ENCODE measurements at regions not wholly inside any gene's neighbourhood (a gene's known extent, or its start where the extent isn't known, plus 50 kb on each side); places are given as distances from the start of the nearest gene placed in this dataset.

- Histone ChIP-seq H3K9me3 (ENCODE audit: insufficient read depth, low read depth, low read length) (no peaks in the 10 kb centered on the region), H3K36me3 (ENCODE audit: insufficient read depth, low read length) (no peaks in the 10 kb centered on the region), H3K4me3 (ENCODE audit: low read length, poor library complexity, severe bottlenecking) (no peak overlapping the region), H3K79me2 (ENCODE audit: insufficient read depth, low read length) (no peaks in the 10 kb centered on the region), H4K20me1 (ENCODE audit: insufficient read depth, low read length, poor library complexity, severe bottlenecking) (no peaks in the 10 kb centered on the region), H3K9me2 (replicated peaks; ENCODE audit: low read depth, low read length) (no peaks in the 10 kb centered on the region), H3K4me1 (ENCODE audit: insufficient read depth, low read length, poor library complexity, severe bottlenecking) (no peaks in the 10 kb centered on the region), H3K9ac (ENCODE audit: low read depth, low read length, poor library complexity, severe bottlenecking) (no peak overlapping the region), H3K4me2 (ENCODE audit: low read depth, low read length, poor library complexity, severe bottlenecking) (no peak overlapping the region), H3K27me3 (ENCODE audit: insufficient read depth, low read length, poor library complexity, severe bottlenecking) (no peaks in the 10 kb centered on the region), H3F3A (ENCODE audit: low read depth) (no peaks in the 10 kb centered on the region), H2AFZ (ENCODE audit: low read length) (no peak overlapping the region)
- TF ChIP-seq EZH2phosphoT487 (IDR thresholded peaks at IDR 0.05; ENCODE audit: borderline replicate concordance), result no peak
Measured at GRCh38 chr4:128354205-128354821, 66.7 kb upstream of the PGRMC2 start.

- Histone ChIP-seq H3K4me1 (ENCODE audit: insufficient read depth, low read length, poor library complexity, severe bottlenecking) (no peaks in the 10 kb centered on the region), H3K79me2 (ENCODE audit: insufficient read depth, low read length) (no peaks in the 10 kb centered on the region), H3K4me2 (ENCODE audit: low read depth, low read length, poor library complexity, severe bottlenecking) (no peak overlapping the region), H3K9me2 (replicated peaks; ENCODE audit: low read depth, low read length) (no peaks in the 10 kb centered on the region), H3K36me3 (ENCODE audit: insufficient read depth, low read length) (no peaks in the 10 kb centered on the region), H3F3A (ENCODE audit: low read depth) (no peaks in the 10 kb centered on the region), H2AFZ (ENCODE audit: low read length) (no peak overlapping the region), H3K4me3 (ENCODE audit: low read length, poor library complexity, severe bottlenecking) (no peak overlapping the region), H4K20me1 (ENCODE audit: insufficient read depth, low read length, poor library complexity, severe bottlenecking) (no peaks in the 10 kb centered on the region), H3K27me3 (ENCODE audit: insufficient read depth, low read length, poor library complexity, severe bottlenecking) (no peaks in the 10 kb centered on the region), H3K9me3 (ENCODE audit: insufficient read depth, low read depth, low read length) (no peaks in the 10 kb centered on the region), H3K9ac (ENCODE audit: low read depth, low read length, poor library complexity, severe bottlenecking) (no peak overlapping the region)
- TF ChIP-seq CTCF (conservative IDR thresholded peaks at IDR 0.05; ENCODE audit: low read length) (no peak), EZH2phosphoT487 (IDR thresholded peaks at IDR 0.05; ENCODE audit: borderline replicate concordance) (no peak)
Measured at GRCh38 chr4:128353791-128354190, 66.2 kb upstream of the PGRMC2 start.

GRCh38 chr4:128351502-128351901 is 63.9 kb upstream of the PGRMC2 start:
- Histone ChIP-seq H3K4me3 (ENCODE audit: low read length, poor library complexity, severe bottlenecking) (no peak overlapping the region), H3K9me2 (replicated peaks; ENCODE audit: low read depth, low read length) (no peaks in the 10 kb centered on the region), H3F3A (ENCODE audit: low read depth) (no peaks in the 10 kb centered on the region), H3K36me3 (ENCODE audit: insufficient read depth, low read length) (no peaks in the 10 kb centered on the region), H3K79me2 (ENCODE audit: insufficient read depth, low read length) (no peaks in the 10 kb centered on the region), H4K20me1 (ENCODE audit: insufficient read depth, low read length, poor library complexity, severe bottlenecking) (no peaks in the 10 kb centered on the region), H3K27me3 (ENCODE audit: insufficient read depth, low read length, poor library complexity, severe bottlenecking) (no peaks in the 10 kb centered on the region), H3K4me2 (ENCODE audit: low read depth, low read length, poor library complexity, severe bottlenecking) (no peak overlapping the region), H3K9ac (ENCODE audit: low read depth, low read length, poor library complexity, severe bottlenecking) (no peak overlapping the region), H2AFZ (ENCODE audit: low read length) (no peak overlapping the region), H3K4me1 (ENCODE audit: insufficient read depth, low read length, poor library complexity, severe bottlenecking) (no peaks in the 10 kb centered on the region), H3K9me3 (ENCODE audit: insufficient read depth, low read depth, low read length) (no peaks in the 10 kb centered on the region)
- no peak for TF ChIP-seq CTCF (conservative IDR thresholded peaks at IDR 0.05; ENCODE audit: low read length)
- TF ChIP-seq EZH2phosphoT487 (IDR thresholded peaks at IDR 0.05; ENCODE audit: borderline replicate concordance), result no peak

- H3K36me3 ChIP-seq (ENCODE audit: insufficient read depth, low read length), result no peaks in the 10 kb centered on the region
- H4K20me1 ChIP-seq (ENCODE audit: insufficient read depth, low read length, poor library complexity, severe bottlenecking), result no peaks in the 10 kb centered on the region
- no peak overlapping the region for H2AFZ ChIP-seq (ENCODE audit: low read length)
- no peaks in the 10 kb centered on the region for H3F3A ChIP-seq (ENCODE audit: low read depth)
- no peaks in the 10 kb centered on the region for H3K27me3 ChIP-seq (ENCODE audit: insufficient read depth, low read length, poor library complexity, severe bottlenecking)
- no peaks in the 10 kb centered on the region for H3K79me2 ChIP-seq (ENCODE audit: insufficient read depth, low read length)
- no peak overlapping the region for H3K4me2 ChIP-seq (ENCODE audit: low read depth, low read length, poor library complexity, severe bottlenecking)
- no peak overlapping the region for H3K9ac ChIP-seq (ENCODE audit: low read depth, low read length, poor library complexity, severe bottlenecking)
- TF ChIP-seq CTCF (conservative IDR thresholded peaks at IDR 0.05; ENCODE audit: low read length) (no peak), EZH2phosphoT487 (IDR thresholded peaks at IDR 0.05; ENCODE audit: borderline replicate concordance) (no peak)
- H3K9me3 ChIP-seq (ENCODE audit: insufficient read depth, low read depth, low read length), result no peaks in the 10 kb centered on the region
- no peaks in the 10 kb centered on the region for H3K4me1 ChIP-seq (ENCODE audit: insufficient read depth, low read length, poor library complexity, severe bottlenecking)
- no peaks in the 10 kb centered on the region for H3K9me2 ChIP-seq (replicated peaks; ENCODE audit: low read depth, low read length)
- no peak overlapping the region for H3K4me3 ChIP-seq (ENCODE audit: low read length, poor library complexity, severe bottlenecking)
Measured at GRCh38 chr4:128350449-128351045, 62.9 kb upstream of the PGRMC2 start.
